K562 (cell line): ENCODE measurements at regions not wholly inside any gene's neighbourhood (a gene's known extent, or its start where the extent isn't known, plus 50 kb on each side); places are given as distances from the start of the nearest gene placed in this dataset.

Source experiments
- ILK ChIP-seq: fragments of 450-650 bp; IDR thresholded peaks from 2 replicates; pipeline ENCODE4 v1.6.1; 2016; ENCODE audit warnings: missing genetic modification characterization, low read depth, mild to moderate bottlenecking, missing compliant biosample characterization, moderate library complexity, borderline replicate concordance
- MYC ChIP-seq, 2 experiments: fragments of 250-450 bp in 1 of 2; sonication (Bioruptor Pico) in 1 of 2; IDR thresholded peaks; 2 replicates each; pipeline versions ENCODE4 v1.5.1 to v1.6.1; 2012 to 2021; ENCODE audit warnings: low read depth in 2 of 2, borderline replicate concordance in 1 of 2, improper control_type of control experiment in 1 of 2, low read length in 1 of 2, mild to moderate bottlenecking in 1 of 2, moderate library complexity in 1 of 2
- NFE2L1 ChIP-seq: fragments of 450-650 bp; IDR thresholded peaks from 2 replicates; pipeline ENCODE4 v1.6.1; 2016; ENCODE audit warnings: missing genetic modification characterization, low read depth, mild to moderate bottlenecking, missing compliant biosample characterization, moderate library complexity, borderline replicate concordance
- PHF8 ChIP-seq: fragments of 200-600 bp; sonication (generic); IDR thresholded peaks from 2 replicates; pipeline ENCODE4 v1.6.1; 2012; ENCODE audit warnings: mixed run types, mild to moderate bottlenecking, inconsistent platforms, low read length, moderate library complexity, borderline replicate concordance
- ZNF717 ChIP-seq: fragments of 250-450 bp; sonication (Bioruptor Pico); IDR thresholded peaks from 2 replicates; pipeline ENCODE4 v1.5.0; 2021
- TF ChIP-seq, protein P1 (sequence below): fragments of 200-800 bp; sonication (Bioruptor generic); IDR thresholded peaks from 2 replicates; pipeline ENCODE4 v1.6.1; 2016; ENCODE audit warnings: missing genetic modification characterization, missing compliant biosample characterization
- TF ChIP-seq, protein P2 (sequence below): fragments of 250-450 bp; sonication (Bioruptor Pico); IDR thresholded peaks from 2 replicates; pipeline ENCODE4 v1.8.0; 2022; ENCODE audit warnings: moderate library complexity, mild to moderate bottlenecking, inconsistent platforms

DNA sequence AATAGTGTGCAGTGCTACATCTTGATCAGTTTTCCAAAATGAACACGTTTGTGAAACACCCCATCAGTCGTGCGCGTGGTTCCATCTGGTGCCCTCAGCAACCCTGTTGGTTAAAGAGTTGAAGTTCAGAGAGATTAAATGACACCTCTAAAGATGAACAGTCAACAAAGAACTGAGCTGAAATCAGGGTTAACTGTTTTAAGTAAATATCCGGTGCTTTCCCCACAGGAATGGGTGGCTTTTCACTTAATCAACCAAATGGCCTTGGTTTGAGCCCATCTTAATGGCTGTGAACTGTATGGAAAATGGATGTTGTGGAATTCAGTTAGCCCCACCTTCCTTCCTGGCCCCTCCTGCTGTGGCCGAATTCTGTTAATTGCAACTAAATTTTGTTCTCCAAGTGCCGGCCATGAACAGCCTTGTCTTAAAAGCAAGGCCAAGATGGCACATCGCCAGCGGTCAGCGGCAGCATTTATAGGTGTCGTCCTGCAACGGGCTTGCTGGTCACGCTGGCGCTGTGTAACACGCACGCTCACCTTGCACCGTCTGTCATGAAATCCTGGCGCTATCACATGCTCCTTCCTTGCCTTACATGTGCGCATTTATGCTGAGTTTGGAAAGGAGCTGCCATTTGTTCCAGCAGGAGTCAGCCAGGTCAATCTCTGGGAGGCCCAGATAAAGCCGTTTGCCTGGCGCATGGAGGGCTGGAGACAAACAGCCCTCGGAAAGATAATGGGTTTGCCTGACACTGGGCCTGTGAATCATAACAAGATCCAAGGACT lies 164.5 kb downstream of the ERMARD start (continued):
- TF ChIP-seq, protein P1, sequence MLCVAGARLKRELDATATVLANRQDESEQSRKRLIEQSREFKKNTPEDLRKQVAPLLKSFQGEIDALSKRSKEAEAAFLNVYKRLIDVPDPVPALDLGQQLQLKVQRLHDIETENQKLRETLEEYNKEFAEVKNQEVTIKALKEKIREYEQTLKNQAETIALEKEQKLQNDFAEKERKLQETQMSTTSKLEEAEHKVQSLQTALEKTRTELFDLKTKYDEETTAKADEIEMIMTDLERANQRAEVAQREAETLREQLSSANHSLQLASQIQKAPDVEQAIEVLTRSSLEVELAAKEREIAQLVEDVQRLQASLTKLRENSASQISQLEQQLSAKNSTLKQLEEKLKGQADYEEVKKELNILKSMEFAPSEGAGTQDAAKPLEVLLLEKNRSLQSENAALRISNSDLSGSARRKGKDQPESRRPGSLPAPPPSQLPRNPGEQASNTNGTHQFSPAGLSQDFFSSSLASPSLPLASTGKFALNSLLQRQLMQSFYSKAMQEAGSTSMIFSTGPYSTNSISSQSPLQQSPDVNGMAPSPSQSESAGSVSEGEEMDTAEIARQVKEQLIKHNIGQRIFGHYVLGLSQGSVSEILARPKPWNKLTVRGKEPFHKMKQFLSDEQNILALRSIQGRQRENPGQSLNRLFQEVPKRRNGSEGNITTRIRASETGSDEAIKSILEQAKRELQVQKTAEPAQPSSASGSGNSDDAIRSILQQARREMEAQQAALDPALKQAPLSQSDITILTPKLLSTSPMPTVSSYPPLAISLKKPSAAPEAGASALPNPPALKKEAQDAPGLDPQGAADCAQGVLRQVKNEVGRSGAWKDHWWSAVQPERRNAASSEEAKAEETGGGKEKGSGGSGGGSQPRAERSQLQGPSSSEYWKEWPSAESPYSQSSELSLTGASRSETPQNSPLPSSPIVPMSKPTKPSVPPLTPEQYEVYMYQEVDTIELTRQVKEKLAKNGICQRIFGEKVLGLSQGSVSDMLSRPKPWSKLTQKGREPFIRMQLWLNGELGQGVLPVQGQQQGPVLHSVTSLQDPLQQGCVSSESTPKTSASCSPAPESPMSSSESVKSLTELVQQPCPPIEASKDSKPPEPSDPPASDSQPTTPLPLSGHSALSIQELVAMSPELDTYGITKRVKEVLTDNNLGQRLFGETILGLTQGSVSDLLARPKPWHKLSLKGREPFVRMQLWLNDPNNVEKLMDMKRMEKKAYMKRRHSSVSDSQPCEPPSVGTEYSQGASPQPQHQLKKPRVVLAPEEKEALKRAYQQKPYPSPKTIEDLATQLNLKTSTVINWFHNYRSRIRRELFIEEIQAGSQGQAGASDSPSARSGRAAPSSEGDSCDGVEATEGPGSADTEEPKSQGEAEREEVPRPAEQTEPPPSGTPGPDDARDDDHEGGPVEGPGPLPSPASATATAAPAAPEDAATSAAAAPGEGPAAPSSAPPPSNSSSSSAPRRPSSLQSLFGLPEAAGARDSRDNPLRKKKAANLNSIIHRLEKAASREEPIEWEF, result no peak
- TF ChIP-seq PHF8 (no peak), ZNF717 (CRISPR knock-in tag) (no peak), ILK (tag) (no peak), MYC (IDR thresholded peaks at IDR 0.05; ENCODE audit: low read depth, low read length) (0 out of 2 replicates have a peak, but pooled peaks have one; percentile 19), MYC (CRISPR knock-in tag; IDR thresholded peaks at IDR 0.05; ENCODE audit: borderline replicate concordance, low read depth) (no peak), NFE2L1 (tag) (no peak)
- TF ChIP-seq, protein P2, sequence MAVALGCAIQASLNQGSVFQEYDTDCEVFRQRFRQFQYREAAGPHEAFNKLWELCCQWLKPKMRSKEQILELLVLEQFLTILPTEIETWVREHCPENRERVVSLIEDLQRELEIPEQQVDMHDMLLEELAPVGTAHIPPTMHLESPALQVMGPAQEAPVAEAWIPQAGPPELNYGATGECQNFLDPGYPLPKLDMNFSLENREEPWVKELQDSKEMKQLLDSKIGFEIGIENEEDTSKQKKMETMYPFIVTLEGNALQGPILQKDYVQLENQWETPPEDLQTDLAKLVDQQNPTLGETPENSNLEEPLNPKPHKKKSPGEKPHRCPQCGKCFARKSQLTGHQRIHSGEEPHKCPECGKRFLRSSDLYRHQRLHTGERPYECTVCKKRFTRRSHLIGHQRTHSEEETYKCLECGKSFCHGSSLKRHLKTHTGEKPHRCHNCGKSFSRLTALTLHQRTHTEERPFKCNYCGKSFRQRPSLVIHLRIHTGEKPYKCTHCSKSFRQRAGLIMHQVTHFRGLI (CRISPR knock-in tag), result no peak
